ENCODE measurements at regions not wholly inside any gene's neighbourhood (a gene's known extent, or its start where the extent isn't known, plus 50 kb on each side); places are given as distances from the start of the nearest gene placed in this dataset.

DNA sequence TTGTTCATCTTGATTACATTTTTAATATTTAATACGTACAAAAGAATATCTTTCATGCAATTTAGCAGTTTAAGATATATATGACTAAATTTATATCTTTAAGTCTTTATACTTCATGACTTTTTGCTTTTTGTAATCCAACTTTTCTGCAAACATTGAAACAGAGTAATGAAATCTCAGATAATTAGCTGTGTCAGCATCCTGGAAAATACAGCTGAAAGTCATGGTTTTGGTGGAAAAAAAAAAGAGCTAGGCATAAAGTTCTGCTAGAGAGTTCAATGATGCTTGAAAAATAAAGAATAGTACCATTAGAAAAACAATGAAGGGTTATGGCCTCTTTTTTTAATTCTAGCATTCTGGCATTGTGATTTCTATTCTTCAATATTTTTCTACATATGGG is 387.4 kb upstream of the ROBO2 start:
- no peak overlapping the region for H3K4me3 ChIP-seq (ENCODE audit: low read depth, low read length)
- no peak for DNase-seq (ENCODE audit: low read depth)
- TF ChIP-seq, protein P1, sequence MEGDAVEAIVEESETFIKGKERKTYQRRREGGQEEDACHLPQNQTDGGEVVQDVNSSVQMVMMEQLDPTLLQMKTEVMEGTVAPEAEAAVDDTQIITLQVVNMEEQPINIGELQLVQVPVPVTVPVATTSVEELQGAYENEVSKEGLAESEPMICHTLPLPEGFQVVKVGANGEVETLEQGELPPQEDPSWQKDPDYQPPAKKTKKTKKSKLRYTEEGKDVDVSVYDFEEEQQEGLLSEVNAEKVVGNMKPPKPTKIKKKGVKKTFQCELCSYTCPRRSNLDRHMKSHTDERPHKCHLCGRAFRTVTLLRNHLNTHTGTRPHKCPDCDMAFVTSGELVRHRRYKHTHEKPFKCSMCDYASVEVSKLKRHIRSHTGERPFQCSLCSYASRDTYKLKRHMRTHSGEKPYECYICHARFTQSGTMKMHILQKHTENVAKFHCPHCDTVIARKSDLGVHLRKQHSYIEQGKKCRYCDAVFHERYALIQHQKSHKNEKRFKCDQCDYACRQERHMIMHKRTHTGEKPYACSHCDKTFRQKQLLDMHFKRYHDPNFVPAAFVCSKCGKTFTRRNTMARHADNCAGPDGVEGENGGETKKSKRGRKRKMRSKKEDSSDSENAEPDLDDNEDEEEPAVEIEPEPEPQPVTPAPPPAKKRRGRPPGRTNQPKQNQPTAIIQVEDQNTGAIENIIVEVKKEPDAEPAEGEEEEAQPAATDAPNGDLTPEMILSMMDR (conservative IDR thresholded peaks at IDR 0.05; ENCODE audit: low read depth, low read length), result no peak

DNA sequence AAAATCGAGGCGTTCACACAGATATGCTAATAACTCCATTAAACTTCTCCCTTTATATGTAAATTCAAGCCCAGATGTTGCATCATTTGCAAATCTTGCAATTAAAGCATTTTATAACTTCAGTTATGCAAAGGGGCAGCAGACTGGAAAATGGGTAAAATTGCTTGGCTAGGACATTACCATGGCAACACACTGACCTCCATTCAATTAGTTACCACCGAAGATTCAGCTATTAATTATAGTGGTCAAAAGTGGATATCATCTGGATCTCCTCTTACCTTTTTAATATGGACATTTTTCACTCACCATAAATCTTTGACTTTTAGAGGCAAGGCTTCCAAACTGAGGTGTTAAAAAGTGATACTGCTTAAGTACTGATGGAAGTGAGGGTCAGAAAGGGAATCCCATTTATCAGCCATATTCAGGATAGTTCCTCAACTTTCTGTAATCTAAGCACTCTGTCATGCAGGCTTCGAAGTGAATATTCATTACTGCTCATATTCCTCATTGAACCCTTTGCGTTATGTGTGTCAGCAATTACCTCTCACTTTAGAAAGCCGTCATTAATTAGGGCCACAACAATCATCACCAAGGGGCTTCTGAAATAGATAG is 386.2 kb upstream of the ROBO2 start:
- H3K4me3 ChIP-seq (ENCODE audit: low read depth, low read length), result no peak overlapping the region
- DNase-seq (ENCODE audit: low read depth), result no peak
- TF ChIP-seq, protein P1 (conservative IDR thresholded peaks at IDR 0.05; ENCODE audit: low read depth, low read length), result no peak

DNA sequence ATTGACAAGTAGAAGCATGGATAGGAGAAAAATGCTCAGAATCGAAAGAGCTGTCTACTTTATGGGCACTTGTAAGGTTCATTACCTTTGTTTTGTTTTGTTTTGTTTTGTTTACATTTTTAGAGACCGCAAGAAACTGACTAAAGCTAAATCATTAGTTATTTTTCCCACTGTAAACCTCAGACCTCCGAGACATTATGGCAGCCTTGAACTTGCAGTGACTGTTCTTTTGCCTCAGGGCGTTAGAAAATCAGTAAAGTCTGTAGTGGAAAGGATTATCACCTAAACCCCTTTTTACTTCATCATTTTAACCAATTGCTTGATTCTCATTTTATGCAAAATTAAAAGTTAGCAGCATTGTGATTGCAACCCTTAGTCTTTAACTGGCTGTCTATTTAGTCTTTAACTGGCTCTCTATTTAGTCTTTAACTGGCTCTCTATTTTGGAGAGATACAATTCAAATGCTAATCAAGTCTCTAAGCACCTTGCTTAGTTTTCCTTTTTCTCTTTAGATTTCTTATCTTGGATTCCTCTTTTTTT is 383.3 kb upstream of the ROBO2 start:
- no peak overlapping the region for H3K4me3 ChIP-seq (ENCODE audit: low read depth, low read length)
- TF ChIP-seq, protein P1 (conservative IDR thresholded peaks at IDR 0.05; ENCODE audit: low read depth, low read length), result no peak
- DNase-seq (ENCODE audit: low read depth), result no peak

DNA sequence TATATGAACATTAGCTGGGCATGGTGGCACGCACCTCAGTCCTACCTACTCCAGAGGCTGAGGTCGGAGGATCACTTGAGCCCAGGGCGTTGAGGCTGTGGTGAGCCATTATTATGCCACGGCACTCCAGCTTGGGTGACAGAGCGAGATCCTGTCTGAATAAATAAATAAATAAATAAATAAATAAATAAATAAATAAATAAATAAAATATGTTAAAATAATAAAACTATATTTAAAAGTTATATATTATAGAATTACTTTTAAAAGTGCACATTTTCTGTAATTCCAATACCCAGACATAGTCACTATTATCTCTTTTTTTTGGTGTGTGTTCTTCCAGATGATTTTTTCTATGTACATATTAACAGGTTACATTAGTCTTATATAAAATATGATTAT is 382.0 kb upstream of the ROBO2 start:
- DNase-seq (ENCODE audit: low read depth), result no peak
- H3K4me3 ChIP-seq (ENCODE audit: low read depth, low read length), result no peak overlapping the region
- TF ChIP-seq, protein P1 (conservative IDR thresholded peaks at IDR 0.05; ENCODE audit: low read depth, low read length), result no peak

DNA sequence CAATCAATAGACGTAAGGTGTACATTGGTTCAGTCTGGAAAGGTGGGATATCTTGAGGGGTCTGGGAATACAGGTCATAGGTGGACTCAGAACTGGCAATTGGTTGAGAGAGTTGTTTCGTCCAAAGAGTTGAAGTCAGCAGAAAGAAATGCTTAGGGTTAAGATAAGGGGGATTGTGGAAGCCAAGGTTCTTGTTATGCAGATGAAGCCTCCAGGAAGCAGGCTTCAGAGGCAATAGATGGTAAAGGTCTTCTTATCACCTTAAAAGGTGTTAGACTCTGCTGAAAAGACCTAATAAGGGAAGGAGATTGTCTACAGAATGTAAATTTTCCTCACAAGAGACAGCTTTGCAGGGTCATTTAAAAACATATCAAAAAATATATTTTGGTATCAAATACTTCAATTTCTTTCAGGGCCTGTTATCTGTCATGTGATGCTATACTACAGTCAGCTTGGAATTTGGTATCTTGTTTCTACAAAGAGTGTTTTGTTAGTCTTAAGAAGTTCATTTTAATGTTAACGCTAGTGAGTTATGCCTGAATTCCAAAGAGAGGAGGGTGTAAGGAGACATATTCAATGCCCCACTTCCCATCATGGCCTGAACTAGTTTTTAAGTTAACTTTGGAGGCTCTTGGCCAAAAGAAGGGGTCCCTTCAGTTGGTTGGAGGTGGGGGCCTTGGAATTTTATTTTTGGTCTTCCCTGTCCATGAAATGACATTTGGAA is 378.2 kb upstream of the ROBO2 start:
- H3K4me3 ChIP-seq (ENCODE audit: low read depth, low read length), result no peak overlapping the region
- DNase-seq (ENCODE audit: low read depth), result no peak
- TF ChIP-seq, protein P1 (conservative IDR thresholded peaks at IDR 0.05; ENCODE audit: low read depth, low read length), result no peak

DNA sequence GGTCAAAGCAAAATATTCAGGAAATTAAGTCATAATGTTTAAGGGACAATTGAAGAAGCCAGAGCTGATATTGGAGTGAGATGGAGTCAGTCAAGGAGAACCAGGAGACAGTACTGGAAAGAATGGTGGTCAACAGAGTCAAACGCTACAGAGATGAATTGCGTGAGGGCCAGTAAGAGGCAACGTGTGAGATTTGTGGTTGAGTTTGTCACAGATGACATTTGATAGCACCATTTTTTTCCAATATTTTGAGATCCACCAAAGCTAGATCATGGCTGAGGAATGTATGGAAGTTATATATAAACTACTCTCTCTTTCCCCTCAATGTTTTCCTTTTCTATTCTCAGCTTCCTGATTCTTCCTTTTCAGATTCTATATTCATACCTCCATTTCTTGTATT is 375.1 kb upstream of the ROBO2 start:
- no peak overlapping the region for H3K4me3 ChIP-seq (ENCODE audit: low read depth, low read length)
- no peak for DNase-seq (ENCODE audit: low read depth)
- TF ChIP-seq, protein P1 (conservative IDR thresholded peaks at IDR 0.05; ENCODE audit: low read depth, low read length), result no peak
